GM12878 (cell line): ENCODE measurements at regions not wholly inside any gene's neighbourhood (a gene's known extent, or its start where the extent isn't known, plus 50 kb on each side); places are given as distances from the start of the nearest gene placed in this dataset.
A peak's percentile ranks its signal among the peaks of the same experiment; 100 is the strongest.
"Not testable (repeated sequence)": the region's sequence is repeated elsewhere in the genome, so short reads cannot be mapped to it uniquely, and the experiment has no call there.

Experiments
- ATAC-seq: fragments of 200-7000 bp; cut with Tn5 transposase; 3 replicates; pipeline ENCODE4 v1.9.1; 2020; ENCODE audit warnings: mild to moderate bottlenecking, moderate library complexity
- BruUV-seq: library from RNA; stranded (reverse); fragments of 400-500 nt; replicated peaks from 2 replicates; lab custom pipeline; 2021; lab: Mats Ljungman, UMichigan
- CTCF ChIA-PET: fragments of 300-600 bp; sonication (Branson Sonifier 250); formaldehyde crosslinking; extraction: SDS; loops from one replicate; lab custom pipeline; 2021; ENCODE audit warnings: inconsistent platforms; lab: Yijun Ruan, JAX
- POLR2A ChIA-PET: fragments of 350-600 bp; formaldehyde crosslinking; extraction: SDS; loops from one replicate; lab custom pipeline; 2021; ENCODE audit warnings: inconsistent platforms; lab: Charles Lee
- RAD21 ChIA-PET: fragments of 300-600 bp; sonication (Branson Sonifier 250); formaldehyde crosslinking; loops from one replicate; lab custom pipeline; 2023; ENCODE audit warnings: antibody characterized with exemption; ENCODE audit not compliant: unreplicated experiment; lab: Charles Lee
- SMC1A ChIA-PET: fragments of 300-600 bp; sonication (Branson Sonifier 250); formaldehyde crosslinking; loops from one replicate; lab custom pipeline; 2023; ENCODE audit not compliant: unreplicated experiment, uncharacterized antibody; lab: Charles Lee
- DNase-seq: peaks from one replicate; pipeline ENCODE4 v3.0.0-alpha.2; 2011; ENCODE audit warnings: low read depth, low spot score
- FAIRE-seq: peaks from 3 replicates; lab custom pipeline; 2011; peaks lifted over from hg19 to GRCh38; lab: Jason Lieb, UNC
- H2AFZ ChIP-seq: 2 replicates; pipeline ENCODE4 v1.6.0; 2011; ENCODE audit warnings: low read depth, low read length, control low read depth; ENCODE audit not compliant: control insufficient read depth
- H3K27ac ChIP-seq: 2 replicates; pipeline ENCODE4 v1.5.1; 2011; ENCODE audit warnings: control low read depth; ENCODE audit not compliant: control insufficient read depth, insufficient read depth
- H3K27me3 ChIP-seq, 2 experiments: replicated peaks in 1 of 2; 2 replicates each; pipeline versions ENCODE4 v1.6.0 to v1.6.1; 2011; ENCODE audit warnings: low read length in 1 of 2; ENCODE audit not compliant: control insufficient read depth in 2 of 2, insufficient read depth in 2 of 2
- H3K36me3 ChIP-seq, 2 experiments: 2 replicates each; pipeline ENCODE4 v1.5.1; 2011; ENCODE audit warnings: low read length in 1 of 2; ENCODE audit not compliant: control insufficient read depth in 2 of 2, insufficient read depth in 2 of 2
- H3K4me1 ChIP-seq: 2 replicates; pipeline ENCODE4 v1.6.1; 2011; ENCODE audit warnings: mild to moderate bottlenecking, low read length, moderate library complexity, mixed read lengths; ENCODE audit not compliant: control insufficient read depth, insufficient read depth
- H3K4me2 ChIP-seq: 2 replicates; pipeline ENCODE4 v1.6.0; 2011; ENCODE audit warnings: control low read depth; ENCODE audit not compliant: control insufficient read depth, insufficient read depth
- H3K4me3 ChIP-seq: fragments of 200-600 bp; sonication (generic); 2 replicates; pipeline ENCODE4 v1.5.1; 2016
- H3K79me2 ChIP-seq: 2 replicates; pipeline ENCODE4 v1.6.0; 2011; ENCODE audit warnings: low read length; ENCODE audit not compliant: control insufficient read depth, insufficient read depth
- H3K9ac ChIP-seq: 2 replicates; pipeline ENCODE4 v1.8.0; 2011; ENCODE audit warnings: low read length, control low read depth, mixed read lengths; ENCODE audit not compliant: control insufficient read depth, insufficient read depth
- H3K9me3 ChIP-seq: replicated peaks from 3 replicates; pipeline ENCODE4 v1.5.1; 2011; ENCODE audit warnings: mild to moderate bottlenecking, low read length; ENCODE audit not compliant: control insufficient read depth, insufficient read depth
- H4K20me1 ChIP-seq: 2 replicates; pipeline ENCODE4 v1.6.0; 2011; ENCODE audit not compliant: control insufficient read depth, insufficient read depth
- ATF7 ChIP-seq: fragments of 450-650 bp; IDR thresholded peaks from 2 replicates; pipeline ENCODE4 v1.6.1; 2016; ENCODE audit warnings: low read depth, mild to moderate bottlenecking
- BCL11A ChIP-seq: IDR thresholded peaks from 2 replicates; pipeline ENCODE4 v1.6.1; 2011; ENCODE audit warnings: low read depth, low read length
- BMI1 ChIP-seq: fragments of 450-650 bp; IDR thresholded peaks from 2 replicates; pipeline ENCODE4 v1.6.1; 2016; ENCODE audit warnings: mild to moderate bottlenecking, moderate library complexity, borderline replicate concordance
- EED ChIP-seq: sonication (generic); IDR thresholded peaks from 2 replicates; pipeline ENCODE4 v1.6.1; 2016; ENCODE audit warnings: antibody characterized with exemption, low read depth
- IKZF1 ChIP-seq: fragments of 450-650 bp; conservative IDR thresholded peaks from 2 replicates; pipeline ENCODE4 v1.6.1; 2017; ENCODE audit warnings: antibody characterized with exemption, mild to moderate bottlenecking
- IKZF2 ChIP-seq, 2 experiments: fragments of 450-650 bp; IDR thresholded peaks; 2 replicates each; pipeline ENCODE4 v1.6.1; 2017; ENCODE audit warnings: mild to moderate bottlenecking in 2 of 2, moderate library complexity in 2 of 2
- JUNB ChIP-seq: IDR thresholded peaks from 2 replicates; pipeline ENCODE4 v1.6.1; 2016; ENCODE audit warnings: antibody characterized with exemption, mild to moderate bottlenecking
- MEF2B ChIP-seq: fragments of 450-650 bp; IDR thresholded peaks from 2 replicates; pipeline ENCODE4 v1.6.1; 2018; ENCODE audit warnings: mild to moderate bottlenecking, moderate library complexity; ENCODE audit not compliant: partially characterized antibody, poor library complexity, severe bottlenecking
- MTA2 ChIP-seq: fragments of 450-650 bp; IDR thresholded peaks from 2 replicates; pipeline ENCODE4 v1.6.1; 2016; ENCODE audit warnings: low read depth, mild to moderate bottlenecking, moderate library complexity
- NBN ChIP-seq: fragments of 450-650 bp; IDR thresholded peaks from 2 replicates; pipeline ENCODE4 v1.6.1; 2016
- PKNOX1 ChIP-seq: fragments of 450-650 bp; IDR thresholded peaks from 2 replicates; pipeline ENCODE4 v1.6.1; 2016; ENCODE audit warnings: mild to moderate bottlenecking
- RAD21 ChIP-seq: IDR thresholded peaks from 2 replicates; pipeline ENCODE4 v1.6.1; 2011; ENCODE audit warnings: mild to moderate bottlenecking, low read depth, low read length, moderate library complexity; ENCODE audit not compliant: insufficient read depth
- RELA ChIP-seq: fragments of 450-650 bp; IDR thresholded peaks from 2 replicates; pipeline ENCODE4 v1.8.0; 2014; ENCODE audit warnings: borderline replicate concordance; ENCODE audit not compliant: partially characterized antibody
- RELB ChIP-seq: fragments of 450-650 bp; IDR thresholded peaks from 2 replicates; pipeline ENCODE4 v1.6.1; 2017; ENCODE audit warnings: low read depth, mild to moderate bottlenecking, moderate library complexity
- ZNF217 ChIP-seq: fragments of 450-650 bp; IDR thresholded peaks from 2 replicates; pipeline ENCODE4 v1.6.1; 2017; ENCODE audit warnings: antibody characterized with exemption, mild to moderate bottlenecking
- ZNF622 ChIP-seq: fragments of 450-650 bp; IDR thresholded peaks from 2 replicates; pipeline ENCODE4 v1.6.1; 2017; ENCODE audit warnings: mild to moderate bottlenecking, inconsistent platforms
- WGBS: methylation state at CpG from one replicate; pipeline ENCODE4 v1.1.6; 2016; ENCODE audit warnings: low lambda C conversion rate; ENCODE audit not compliant: insufficient replicate concordance, insufficient coverage; ENCODE audit errors: missing lambda C conversion rate; 5-methylcytosine and 5-hydroxymethylcytosine counted together
- in situ Hi-C: fragments of 300-500 bp; cut with MboI; formaldehyde crosslinking; loops from 9 replicates; pipeline ENCODE4 v1.14.3; 2018; ENCODE audit warnings: mixed read lengths
- intact Hi-C: fragments of 100-400 bp; cut with micrococcal nuclease; formaldehyde crosslinking; loops from one replicate; pipeline ENCODE4 v1.14.2; 2022; ENCODE audit not compliant: unreplicated experiment

- Histone ChIP-seq H2AFZ (no peak overlapping the region), H3K4me3 (no peak overlapping the region), H3K4me2 (no peak overlapping the region), H3K4me1 (no peaks in the 10 kb centered on the region), H3K9ac (no peak overlapping the region), H3K79me2 (no peaks in the 10 kb centered on the region), H3K27ac (no peak overlapping the region), H3K36me3 (no peaks in the 10 kb centered on the region), H3K27me3 (no peaks in the 10 kb centered on the region), H3K9me3 (no peaks in the 10 kb centered on the region), H4K20me1 (no peaks in the 10 kb centered on the region)
- ATAC-seq: peak; percentile 60
- SMC1A ChIA-PET: interaction anchor here (0.8 to 1.0 kb wide), 2 partner anchors 11 to 16 kb away, joined by 3 to 5 read pairs; no protein-coding TSS in a partner anchor
- POLR2A ChIA-PET: interaction anchor here (0.6 kb wide), 1 partner anchor 28 kb away, joined by 3 read pairs; no protein-coding TSS in a partner anchor
- no peak for TF ChIP-seq RAD21
- TF ChIP-seq JUNB: no peak
- no peak for TF ChIP-seq EED
- TF ChIP-seq MEF2B: peak; percentile 63
- TF ChIP-seq RELA: no peak
- no peak for TF ChIP-seq PKNOX1
- peak; percentile 93 for TF ChIP-seq IKZF1
- TF ChIP-seq NBN: no peak
- TF ChIP-seq BMI1: 0 out of 2 replicates have a peak, but pooled peaks have one; percentile 24
- no peak for TF ChIP-seq ZNF622
- no peak for TF ChIP-seq BCL11A
- TF ChIP-seq MTA2: 0 out of 2 replicates have a peak, but pooled peaks have one; percentile 57
- peak; percentile 77 to 85; a peak in 3 of 4 replicates for TF ChIP-seq IKZF2 (IDR thresholded peaks at IDR 0.05)
- no peak for TF ChIP-seq ATF7
- peak; percentile 49; the same call in 1 of the 2 replicates for TF ChIP-seq RELB
- 0 out of 2 replicates have a peak, but pooled peaks have one; percentile 17 for TF ChIP-seq ZNF217
- DNase-seq: no peak
- in situ Hi-C loops (no loop called here), intact Hi-C loops (no loop called here)
- RAD21 ChIA-PET: interaction anchor here (1.3 kb wide), 1 partner anchor 14 kb away, joined by 4 read pairs; no protein-coding TSS in a partner anchor
- CTCF ChIA-PET: no interaction called here
- BruUV-seq: no TSS peak
- FAIRE-seq: no peak
- 0% methylated on average over 5 of the region's 5 CpGs for WGBS
Measured at GRCh38 chr12:38120438-38120837, 196.1 kb upstream of the ALG10B start.

GRCh38 chr12:38123028-38123427 is 193.5 kb upstream of the ALG10B start:
- H2AFZ ChIP-seq, in situ Hi-C loops, POLR2A ChIA-PET, intact Hi-C loops, RAD21 ChIA-PET, ATAC-seq, H3K36me3 ChIP-seq, H3K4me1 ChIP-seq, H3K4me2 ChIP-seq, H3K27ac ChIP-seq, DNase-seq, FAIRE-seq, H3K9ac ChIP-seq, BruUV-seq, H4K20me1 ChIP-seq, H3K27me3 ChIP-seq, CTCF ChIA-PET, H3K4me3 ChIP-seq, H3K79me2 ChIP-seq, H3K9me3 ChIP-seq: not testable (repeated sequence)
- WGBS: 0% methylated on average over 2 of the region's 2 CpGs
- SMC1A ChIA-PET: interaction anchor here (0.6 to 1.5 kb wide), 3 partner anchors 10 to 167 kb away, joined by 3 to 4 read pairs (median 3); no protein-coding TSS in a partner anchor
